NCI-H1417 treated with DMSO at 0.1 percent for 48 hours (cell line): ENCODE measurements at regions not wholly inside any gene's neighbourhood (a gene's known extent, or its start where the extent isn't known, plus 50 kb on each side); places are given as distances from the start of the nearest gene placed in this dataset.
A peak's percentile ranks its signal among the peaks of the same experiment; 100 is the strongest.
"Not testable (repeated sequence)": the region's sequence is repeated elsewhere in the genome, so short reads cannot be mapped to it uniquely, and the experiment has no call there.

Experiments
- DNase-seq: peaks from one replicate; lab custom pipeline; 2025; lab: John Stamatoyannopoulos, UW

GRCh38 chr1:101483982-101484688, 247.3 kb downstream of the S1PR1 start:
- DNase-seq: no peak

GRCh38 chr1:101484689-101485338, 248.0 kb downstream of the S1PR1 start:
- DNase-seq: no peak

GRCh38 chr1:101485712-101486111, 248.9 kb downstream of the S1PR1 start:
- no peak for DNase-seq

- DNase-seq: not testable (repeated sequence)
Observed at GRCh38 chr1:101492144-101492543, 255.3 kb downstream of the S1PR1 start.

GRCh38 chr1:101493920-101494319, 257.1 kb downstream of the S1PR1 start:
- not testable (repeated sequence) for DNase-seq

DNA sequence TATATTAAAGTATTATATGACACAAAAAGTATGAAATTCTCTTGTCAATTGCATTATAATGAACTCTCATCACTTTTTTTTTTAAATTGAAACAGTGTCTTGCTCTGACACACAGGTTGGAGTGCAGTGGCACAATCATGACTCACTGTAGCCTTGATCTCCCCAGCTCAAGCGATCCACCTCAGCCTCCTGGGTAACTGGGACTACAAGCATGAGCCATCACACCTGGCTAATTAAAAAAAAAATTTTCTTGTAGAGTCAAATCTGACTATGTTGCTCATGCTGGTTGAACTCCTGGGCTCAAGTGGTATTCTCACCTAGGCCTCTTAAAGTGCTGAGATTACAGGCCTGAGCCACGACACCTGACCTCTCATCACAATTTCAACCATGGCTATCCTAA, 259.3 kb downstream of the S1PR1 start:
- no peak for DNase-seq

DNA sequence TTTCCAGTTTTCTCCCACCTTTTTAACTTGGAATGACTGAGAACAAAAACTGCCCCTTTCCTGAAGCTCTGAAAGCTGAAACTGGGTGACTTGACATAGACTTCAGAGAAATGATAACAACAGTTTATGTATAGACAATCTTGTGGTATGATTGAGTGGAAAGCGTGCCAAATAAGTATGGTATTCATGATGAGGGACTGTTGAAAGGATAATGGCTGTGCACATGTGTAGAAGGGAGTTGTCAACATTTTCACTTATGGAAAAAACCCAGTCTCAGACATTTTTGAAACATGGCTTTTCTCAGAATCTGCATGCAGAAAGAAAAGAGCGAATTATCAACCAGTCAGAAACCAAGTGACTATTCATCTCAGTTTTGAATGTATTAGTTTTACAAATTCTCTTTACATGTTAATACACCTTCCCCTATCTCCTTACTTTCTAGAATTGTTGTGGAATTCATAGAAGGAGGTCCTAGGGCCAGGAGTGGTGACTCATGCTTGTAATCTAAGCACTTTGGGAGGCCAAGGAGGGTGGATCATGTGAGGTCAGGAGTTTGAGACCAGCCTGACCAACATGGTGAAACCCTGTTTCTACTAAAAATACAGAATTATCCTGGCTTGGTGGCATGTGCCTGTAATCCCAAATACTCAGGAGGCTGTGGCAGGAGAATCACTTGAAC, 261.2 kb downstream of the S1PR1 start:
- no peak for DNase-seq

DNA sequence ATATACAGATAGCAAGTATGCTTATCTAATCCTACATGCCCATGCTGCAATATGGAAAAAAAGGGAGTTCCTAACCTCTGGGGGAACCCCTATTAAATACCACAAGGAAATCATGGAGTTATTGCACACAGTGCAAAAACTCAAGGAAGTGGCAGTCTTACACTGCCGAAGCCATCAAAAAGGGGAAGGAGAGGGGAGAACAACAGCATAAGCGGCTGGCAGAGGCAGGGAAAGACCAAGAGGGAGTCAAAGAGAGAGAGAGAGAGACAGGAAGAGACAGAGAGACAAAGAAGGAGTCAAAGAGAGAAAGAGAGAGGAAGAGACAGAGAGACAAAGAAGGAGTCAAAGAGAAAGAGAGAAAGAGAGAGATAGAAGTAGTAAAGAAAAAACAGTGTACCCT, 267.3 kb downstream of the S1PR1 start:
- not testable (repeated sequence) for DNase-seq

DNA sequence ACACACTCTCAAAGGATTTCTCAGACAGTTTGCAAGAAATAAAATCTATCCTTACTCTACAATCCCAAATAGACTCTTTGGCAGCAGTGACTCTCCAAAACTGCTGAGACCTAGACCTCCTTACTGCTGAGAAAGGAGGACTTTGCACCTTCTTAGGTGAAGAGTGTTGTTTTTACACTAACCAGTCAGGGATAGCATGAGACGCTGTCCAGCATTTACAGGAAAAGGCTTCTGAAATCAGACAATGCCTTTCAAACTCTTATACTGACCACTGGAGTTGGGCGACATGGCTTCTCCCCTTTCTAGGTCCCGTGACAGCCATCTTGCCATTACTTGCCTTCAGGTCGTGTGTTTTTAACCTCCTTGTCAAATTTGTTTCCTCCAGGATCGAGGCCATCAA, 268.4 kb downstream of the S1PR1 start:
- not testable (repeated sequence) for DNase-seq

DNA sequence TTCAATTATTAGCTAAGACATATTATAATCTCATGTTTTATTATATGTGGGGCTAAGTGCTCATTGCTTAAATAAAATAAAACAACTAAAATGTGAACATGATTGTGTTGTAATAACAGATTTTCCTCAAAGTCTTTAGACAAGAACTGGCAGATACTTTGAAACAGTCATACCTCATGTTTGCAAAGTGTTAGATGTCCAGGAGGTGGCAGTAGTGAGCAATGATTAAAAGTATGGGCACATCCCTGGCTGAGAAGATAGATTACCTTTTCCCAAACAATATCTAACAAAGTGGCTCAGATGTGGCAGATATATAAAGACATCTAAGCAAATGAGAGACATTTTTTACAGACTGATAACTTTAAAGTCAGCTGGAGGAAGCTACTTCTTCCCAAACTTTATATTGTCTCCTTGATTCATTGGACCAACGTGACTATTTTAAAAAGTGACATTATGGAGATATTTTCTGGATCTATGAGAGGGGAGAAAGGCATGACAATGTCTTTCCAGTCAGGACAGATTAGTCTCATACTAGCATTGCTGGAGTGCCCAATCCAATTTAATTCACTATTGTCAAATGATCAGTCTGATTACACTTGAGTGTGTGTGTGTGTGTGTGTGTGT, 269.8 kb downstream of the S1PR1 start:
- peak; percentile 22 for DNase-seq

DNA sequence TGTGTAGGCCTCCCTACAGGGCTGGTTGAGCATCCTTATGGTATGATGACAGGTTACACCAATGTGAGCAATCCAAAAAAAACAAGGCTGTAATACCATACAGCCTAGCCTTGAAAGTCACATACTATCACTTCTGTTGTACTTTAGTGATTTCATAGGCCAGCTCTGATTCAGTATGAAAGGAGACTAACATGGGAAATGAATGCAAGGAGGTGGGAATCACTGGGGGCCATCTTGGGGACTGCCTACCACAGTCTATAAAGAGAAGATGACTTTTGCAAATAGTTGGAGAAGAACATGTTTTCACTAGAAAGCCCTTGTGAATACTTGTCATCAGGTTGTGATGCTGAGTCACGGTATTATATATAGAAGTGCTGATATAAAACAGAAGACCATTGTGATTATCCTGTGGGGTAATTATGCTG, 270.7 kb downstream of the S1PR1 start:
- DNase-seq: no peak

- DNase-seq: no peak
Observed at GRCh38 chr1:101508913-101509312, 272.1 kb downstream of the S1PR1 start.

DNA sequence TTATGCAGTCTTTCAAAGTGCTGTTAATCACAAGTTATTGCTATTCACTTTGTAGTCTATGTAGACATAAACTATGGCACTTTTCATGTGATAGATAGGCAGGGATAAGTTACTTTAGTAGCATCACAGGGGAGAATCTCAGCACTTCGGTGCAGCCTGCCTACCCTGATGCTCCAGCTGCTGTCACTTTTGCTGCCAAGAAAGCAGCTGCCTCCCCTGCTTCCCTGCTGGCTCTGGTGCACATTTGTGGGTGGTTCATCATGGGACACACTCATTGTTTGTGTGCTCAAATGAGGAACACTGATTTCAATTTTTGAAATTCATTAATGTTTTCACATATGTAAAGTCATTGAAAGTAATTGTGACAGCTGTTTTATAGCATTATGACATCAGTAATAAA, 272.6 kb downstream of the S1PR1 start:
- no peak for DNase-seq

DNA sequence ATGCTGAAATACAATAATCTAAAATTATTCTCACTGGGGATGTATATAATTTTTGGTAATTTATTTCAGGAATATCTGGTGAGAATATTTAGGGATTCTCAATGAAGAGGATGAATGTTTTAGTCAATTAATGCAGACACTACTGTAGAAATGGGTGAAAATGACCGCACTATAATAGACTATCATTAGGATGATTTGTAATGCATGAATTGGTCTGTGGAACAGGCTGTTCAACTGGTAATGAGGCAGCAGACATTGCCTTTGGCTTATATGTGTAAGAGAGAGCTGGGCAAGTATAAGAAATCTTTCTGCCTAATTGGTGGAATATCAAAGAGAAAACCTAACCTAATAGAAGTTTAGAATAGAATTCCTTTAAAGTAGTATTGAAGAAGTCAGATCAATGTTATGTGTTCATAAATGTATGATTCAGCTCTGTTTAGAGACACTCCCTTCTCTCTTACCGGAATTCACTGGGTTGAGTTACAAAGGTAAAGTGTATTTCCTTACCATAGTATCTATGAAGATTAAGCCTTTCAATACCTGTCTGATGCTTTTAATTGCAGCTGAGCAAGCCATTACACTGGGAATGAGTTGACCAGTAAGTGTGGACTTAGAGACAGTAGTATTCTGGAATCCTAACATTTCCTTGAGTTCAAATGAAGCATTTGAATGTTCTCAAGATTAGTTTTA, 274.5 kb downstream of the S1PR1 start:
- no peak for DNase-seq

DNA sequence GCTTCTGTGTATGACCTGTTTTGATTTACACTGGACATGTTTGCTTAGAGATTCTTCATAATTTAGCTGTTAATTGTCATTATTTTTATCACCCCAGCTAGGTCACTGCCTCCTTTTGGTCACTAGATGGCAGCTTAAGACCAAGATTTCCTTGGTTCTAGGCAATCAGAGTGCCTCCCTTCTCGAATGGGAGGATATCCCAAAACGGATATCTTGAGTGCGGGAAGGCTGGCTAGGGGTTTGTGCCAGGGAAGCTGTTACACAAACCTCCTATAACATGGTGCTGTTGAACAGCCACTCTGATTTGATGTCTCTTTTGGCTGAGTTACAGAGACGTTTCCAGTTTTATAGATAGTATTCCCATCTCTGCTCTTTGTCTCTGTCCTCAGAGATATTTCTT, 283.5 kb downstream of the S1PR1 start:
- no peak for DNase-seq

- DNase-seq: no peak
Observed at GRCh38 chr1:101522486-101522885, 285.7 kb downstream of the S1PR1 start.

- DNase-seq: peak; percentile 51
Observed at GRCh38 chr1:101526813-101527212, 290.0 kb downstream of the S1PR1 start.

DNA sequence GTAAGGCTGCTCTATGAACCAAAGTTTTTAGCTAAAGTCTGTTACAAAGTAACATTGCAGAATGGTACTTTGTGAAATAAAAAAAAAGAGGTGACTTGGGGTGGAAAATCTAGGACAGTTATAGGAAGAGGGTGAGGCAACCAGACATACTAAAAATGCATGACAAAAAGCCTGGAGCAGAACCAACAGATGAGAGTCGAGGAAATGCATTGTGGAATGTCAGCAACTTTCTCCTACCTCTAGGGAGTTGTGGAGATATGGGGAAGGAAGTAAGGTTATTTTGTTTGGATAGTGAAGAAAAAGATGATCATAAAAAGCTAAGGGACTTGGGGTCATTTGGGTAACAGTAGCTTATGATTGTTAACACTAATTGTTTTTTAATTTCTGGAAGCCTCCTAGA, 295.6 kb downstream of the S1PR1 start:
- DNase-seq: no peak

- DNase-seq: no peak
Observed at GRCh38 chr1:101540161-101540560, 303.3 kb downstream of the S1PR1 start.

GRCh38 chr1:101546885-101547284, 310.1 kb downstream of the S1PR1 start:
- DNase-seq: no peak

DNA sequence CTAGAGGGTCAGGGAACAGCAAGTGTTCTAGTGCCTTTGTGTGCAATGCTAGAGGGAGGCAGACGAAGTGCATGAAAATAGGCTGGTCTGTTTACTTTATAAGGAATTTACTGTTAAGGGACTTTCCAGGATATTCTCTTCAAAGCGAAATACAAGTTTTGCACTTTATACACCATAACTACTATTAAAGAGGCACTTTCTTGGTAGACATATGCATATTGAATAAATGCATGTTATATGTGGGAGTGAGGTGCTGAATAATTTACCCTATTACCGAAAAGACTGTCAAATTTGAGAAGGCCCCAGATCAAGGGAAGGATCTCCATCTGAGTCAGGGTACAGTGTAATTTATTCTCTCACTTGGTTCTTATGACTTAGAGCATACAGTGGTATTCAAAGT, 310.5 kb downstream of the S1PR1 start:
- no peak for DNase-seq

GRCh38 chr1:101548376-101548775, 311.6 kb downstream of the S1PR1 start:
- no peak for DNase-seq
